ENCODE measurements at regions not wholly inside any gene's neighbourhood (a gene's known extent, or its start where the extent isn't known, plus 50 kb on each side); places are given as distances from the start of the nearest gene placed in this dataset.

DNA sequence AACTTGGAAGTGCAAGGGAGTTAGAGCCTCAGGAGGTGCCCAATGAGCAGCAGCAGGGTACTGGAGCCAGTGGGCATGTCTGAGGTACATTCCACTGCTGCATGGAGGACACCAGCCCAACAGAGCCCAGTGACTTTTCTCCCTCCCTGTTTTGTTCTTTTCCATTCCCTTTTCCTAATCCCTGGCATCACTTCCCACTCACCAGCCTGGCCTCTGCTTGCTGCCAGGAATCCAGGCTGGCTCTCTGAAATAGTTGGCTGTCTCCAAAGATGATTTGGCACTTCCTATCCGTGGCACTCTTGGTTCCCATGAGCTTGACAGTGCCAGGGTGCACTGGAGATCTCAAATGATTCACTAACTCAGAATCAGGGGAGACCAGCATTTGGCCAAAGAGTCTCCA lies 97.7 kb upstream of the ZPBP start:
- in situ Hi-C loops (cut with HindIII; ENCODE audit: low sequenced_read_pairs): no loop called here
- TF ChIP-seq, protein P1, sequence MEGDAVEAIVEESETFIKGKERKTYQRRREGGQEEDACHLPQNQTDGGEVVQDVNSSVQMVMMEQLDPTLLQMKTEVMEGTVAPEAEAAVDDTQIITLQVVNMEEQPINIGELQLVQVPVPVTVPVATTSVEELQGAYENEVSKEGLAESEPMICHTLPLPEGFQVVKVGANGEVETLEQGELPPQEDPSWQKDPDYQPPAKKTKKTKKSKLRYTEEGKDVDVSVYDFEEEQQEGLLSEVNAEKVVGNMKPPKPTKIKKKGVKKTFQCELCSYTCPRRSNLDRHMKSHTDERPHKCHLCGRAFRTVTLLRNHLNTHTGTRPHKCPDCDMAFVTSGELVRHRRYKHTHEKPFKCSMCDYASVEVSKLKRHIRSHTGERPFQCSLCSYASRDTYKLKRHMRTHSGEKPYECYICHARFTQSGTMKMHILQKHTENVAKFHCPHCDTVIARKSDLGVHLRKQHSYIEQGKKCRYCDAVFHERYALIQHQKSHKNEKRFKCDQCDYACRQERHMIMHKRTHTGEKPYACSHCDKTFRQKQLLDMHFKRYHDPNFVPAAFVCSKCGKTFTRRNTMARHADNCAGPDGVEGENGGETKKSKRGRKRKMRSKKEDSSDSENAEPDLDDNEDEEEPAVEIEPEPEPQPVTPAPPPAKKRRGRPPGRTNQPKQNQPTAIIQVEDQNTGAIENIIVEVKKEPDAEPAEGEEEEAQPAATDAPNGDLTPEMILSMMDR (IDR thresholded peaks at IDR 0.05; ENCODE audit: low read depth, low read length, missing control alignments): no peak
- DNase-seq (ENCODE audit: low read depth): no peak
- H3K4me3 ChIP-seq (ENCODE audit: low read depth, low read length): no peak overlapping the region

DNA sequence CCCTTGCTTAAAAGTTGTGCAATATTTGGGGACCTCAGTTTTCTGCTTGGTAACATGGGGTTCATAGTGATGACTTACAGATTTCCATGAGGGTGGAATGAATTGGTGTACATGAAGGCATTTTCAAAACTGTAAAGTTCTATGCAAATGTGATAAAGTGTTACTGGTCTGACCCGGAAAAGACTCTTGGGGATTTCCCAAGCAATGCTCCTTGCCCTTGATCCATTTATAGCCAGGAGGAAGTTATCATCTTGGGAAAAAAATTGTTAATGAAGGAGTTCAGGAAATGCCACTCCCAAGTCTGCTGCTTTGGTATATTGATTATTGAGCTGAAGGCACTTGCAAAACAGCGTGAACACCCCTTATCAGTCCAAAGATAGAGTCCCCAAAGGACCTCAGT lies 96.3 kb upstream of the ZPBP start:
- no peak overlapping the region for H3K4me3 ChIP-seq (ENCODE audit: low read depth, low read length)
- TF ChIP-seq, protein P1 (IDR thresholded peaks at IDR 0.05; ENCODE audit: low read depth, low read length, missing control alignments): no peak
- DNase-seq (ENCODE audit: low read depth): no peak
- in situ Hi-C loops (cut with HindIII; ENCODE audit: low sequenced_read_pairs): no loop called here

DNA sequence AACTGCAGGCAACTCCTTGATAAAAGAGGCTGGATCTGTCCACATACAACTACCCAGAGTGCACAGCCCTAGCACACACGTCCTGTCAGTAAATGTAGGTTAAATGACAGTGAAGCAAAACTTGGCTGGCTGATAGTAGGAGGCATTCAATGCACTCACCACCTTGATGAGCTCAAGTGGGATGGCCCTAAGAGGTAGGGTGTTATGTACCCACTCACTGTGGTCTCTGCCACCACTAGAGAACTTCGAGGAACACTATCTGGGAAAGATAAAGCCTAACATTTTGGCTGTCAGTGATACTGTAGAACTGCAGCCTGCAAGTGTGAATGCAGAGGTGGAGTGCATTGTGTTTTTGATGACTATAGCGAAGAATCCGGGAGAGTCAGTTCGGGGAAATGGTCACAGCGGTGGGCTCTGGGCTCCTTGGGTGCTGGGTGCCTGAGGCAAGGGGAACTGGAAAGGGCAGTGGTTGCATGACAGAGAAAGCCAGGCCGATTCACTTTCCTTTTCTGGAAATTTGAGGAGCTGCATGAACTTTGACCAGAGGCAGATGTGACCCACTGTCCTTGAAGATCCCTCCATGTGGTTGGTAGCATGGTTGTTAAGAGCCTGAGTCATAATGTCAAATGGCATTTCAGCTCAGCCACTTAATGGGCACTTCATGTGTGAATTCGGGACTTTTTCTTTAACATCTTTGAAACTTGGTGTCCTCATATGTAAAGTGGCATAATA lies 93.1 kb upstream of the ZPBP start:
- TF ChIP-seq, protein P1 (IDR thresholded peaks at IDR 0.05; ENCODE audit: low read depth, low read length, missing control alignments): no peak
- H3K4me3 ChIP-seq (ENCODE audit: low read depth, low read length): no peak overlapping the region
- in situ Hi-C loops (cut with HindIII; ENCODE audit: low sequenced_read_pairs): no loop called here
- DNase-seq (ENCODE audit: low read depth): no peak

DNA sequence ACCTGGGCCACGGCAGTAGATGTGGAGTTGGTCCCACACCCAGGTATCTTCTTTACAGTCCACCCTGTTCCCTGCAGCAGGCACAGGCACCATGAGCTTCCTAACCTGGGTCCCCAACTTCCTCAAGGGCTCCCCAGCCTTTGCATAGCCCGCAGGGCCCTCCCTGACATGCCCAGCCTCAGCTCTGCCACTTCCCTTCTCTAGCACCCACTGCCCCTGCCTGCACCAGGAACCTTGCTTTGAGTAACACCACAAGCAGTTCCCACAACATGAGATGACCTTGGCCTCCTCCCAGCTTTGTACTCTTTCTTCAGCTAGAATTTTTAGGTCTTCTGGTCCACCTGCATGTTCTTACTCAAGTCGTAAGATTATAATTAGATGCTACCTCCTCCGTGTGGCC lies 92.2 kb upstream of the ZPBP start:
- in situ Hi-C loops (cut with HindIII; ENCODE audit: low sequenced_read_pairs): no loop called here
- no peak overlapping the region for H3K4me3 ChIP-seq (ENCODE audit: low read depth, low read length)
- TF ChIP-seq, protein P1 (IDR thresholded peaks at IDR 0.05; ENCODE audit: low read depth, low read length, missing control alignments): no peak
- no peak for DNase-seq (ENCODE audit: low read depth)

DNA sequence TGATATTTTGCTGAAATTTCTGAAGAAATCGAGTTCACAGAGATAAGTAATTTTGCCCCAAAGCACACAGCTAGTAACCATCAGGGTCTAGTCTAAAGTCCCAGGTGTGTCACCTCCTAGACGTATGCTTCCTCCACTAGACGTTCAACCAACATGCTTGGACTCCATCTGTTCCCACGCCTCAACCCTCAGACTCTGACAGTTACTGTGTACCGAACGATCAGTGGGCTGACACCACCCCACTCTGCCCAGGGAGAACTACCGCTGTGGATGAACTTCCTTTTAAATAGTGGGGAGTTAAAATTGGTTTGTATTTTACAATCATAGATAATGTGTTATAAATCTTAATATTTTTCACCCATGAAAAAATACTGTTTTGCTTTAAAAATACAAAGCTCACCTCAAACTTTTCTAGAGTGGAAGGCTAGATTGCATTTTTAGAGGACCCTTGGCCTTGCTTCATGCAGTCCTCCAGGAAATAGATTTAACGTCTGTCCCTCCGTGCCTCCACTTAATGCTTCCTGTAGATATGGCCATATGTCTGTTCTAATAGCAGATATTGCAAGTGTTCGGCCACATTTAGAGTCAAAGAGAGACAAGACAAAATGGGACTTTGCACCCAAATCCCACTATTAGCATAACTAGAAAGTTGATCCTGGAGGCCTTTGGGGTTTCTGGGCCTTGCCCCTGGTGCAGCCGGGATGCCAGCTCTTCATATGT lies 91.4 kb upstream of the ZPBP start:
- TF ChIP-seq, protein P1 (IDR thresholded peaks at IDR 0.05; ENCODE audit: low read depth, low read length, missing control alignments): no peak
- no peak overlapping the region for H3K4me3 ChIP-seq (ENCODE audit: low read depth, low read length)
- DNase-seq (ENCODE audit: low read depth): no peak
- in situ Hi-C loops (cut with HindIII; ENCODE audit: low sequenced_read_pairs): no loop called here

DNA sequence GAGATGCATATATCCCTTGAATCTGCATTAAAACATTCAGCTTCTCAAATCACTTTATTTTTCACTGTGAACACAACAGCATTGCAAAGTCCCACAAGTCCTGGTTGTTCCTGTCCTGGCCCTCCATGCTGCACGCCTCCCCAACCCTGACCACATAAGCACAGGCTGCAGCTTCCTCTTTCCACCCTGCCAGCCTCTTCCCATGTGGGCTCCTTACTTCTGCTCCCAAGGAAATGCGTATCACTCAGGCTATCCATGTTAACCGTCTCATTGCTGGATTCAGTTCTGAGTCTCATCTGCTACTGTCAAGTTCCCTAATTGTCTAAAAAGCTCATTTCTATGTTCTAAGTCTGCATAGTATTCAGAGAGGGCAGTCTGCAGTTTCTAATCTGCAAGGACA lies 89.7 kb upstream of the ZPBP start:
- DNase-seq (ENCODE audit: low read depth): no peak
- TF ChIP-seq, protein P1 (IDR thresholded peaks at IDR 0.05; ENCODE audit: low read depth, low read length, missing control alignments): no peak
- no peak overlapping the region for H3K4me3 ChIP-seq (ENCODE audit: low read depth, low read length)
- in situ Hi-C loops (cut with HindIII; ENCODE audit: low sequenced_read_pairs): no loop called here
